GM12873 (cell line): ENCODE measurements at regions not wholly inside any gene's neighbourhood (a gene's known extent, or its start where the extent isn't known, plus 50 kb on each side); places are given as distances from the start of the nearest gene placed in this dataset.

Experiments used
- TF ChIP-seq, protein P1 (sequence below): IDR thresholded peaks from 2 replicates; pipeline ENCODE4 v1.5.1; 2012; ENCODE audit warnings: low read depth, mild to moderate bottlenecking, moderate library complexity, low read length, control low read depth; ENCODE audit not compliant: insufficient read depth; ENCODE audit errors: missing control alignments

- TF ChIP-seq, protein P1, sequence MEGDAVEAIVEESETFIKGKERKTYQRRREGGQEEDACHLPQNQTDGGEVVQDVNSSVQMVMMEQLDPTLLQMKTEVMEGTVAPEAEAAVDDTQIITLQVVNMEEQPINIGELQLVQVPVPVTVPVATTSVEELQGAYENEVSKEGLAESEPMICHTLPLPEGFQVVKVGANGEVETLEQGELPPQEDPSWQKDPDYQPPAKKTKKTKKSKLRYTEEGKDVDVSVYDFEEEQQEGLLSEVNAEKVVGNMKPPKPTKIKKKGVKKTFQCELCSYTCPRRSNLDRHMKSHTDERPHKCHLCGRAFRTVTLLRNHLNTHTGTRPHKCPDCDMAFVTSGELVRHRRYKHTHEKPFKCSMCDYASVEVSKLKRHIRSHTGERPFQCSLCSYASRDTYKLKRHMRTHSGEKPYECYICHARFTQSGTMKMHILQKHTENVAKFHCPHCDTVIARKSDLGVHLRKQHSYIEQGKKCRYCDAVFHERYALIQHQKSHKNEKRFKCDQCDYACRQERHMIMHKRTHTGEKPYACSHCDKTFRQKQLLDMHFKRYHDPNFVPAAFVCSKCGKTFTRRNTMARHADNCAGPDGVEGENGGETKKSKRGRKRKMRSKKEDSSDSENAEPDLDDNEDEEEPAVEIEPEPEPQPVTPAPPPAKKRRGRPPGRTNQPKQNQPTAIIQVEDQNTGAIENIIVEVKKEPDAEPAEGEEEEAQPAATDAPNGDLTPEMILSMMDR = no peak
Observed at GRCh38 chr12:46445093-46445492, 72.5 kb upstream of the SLC38A2 start.

GRCh38 chr12:46443594-46444263, 71.2 kb upstream of the SLC38A2 start:
- TF ChIP-seq, protein P1 = no peak

DNA sequence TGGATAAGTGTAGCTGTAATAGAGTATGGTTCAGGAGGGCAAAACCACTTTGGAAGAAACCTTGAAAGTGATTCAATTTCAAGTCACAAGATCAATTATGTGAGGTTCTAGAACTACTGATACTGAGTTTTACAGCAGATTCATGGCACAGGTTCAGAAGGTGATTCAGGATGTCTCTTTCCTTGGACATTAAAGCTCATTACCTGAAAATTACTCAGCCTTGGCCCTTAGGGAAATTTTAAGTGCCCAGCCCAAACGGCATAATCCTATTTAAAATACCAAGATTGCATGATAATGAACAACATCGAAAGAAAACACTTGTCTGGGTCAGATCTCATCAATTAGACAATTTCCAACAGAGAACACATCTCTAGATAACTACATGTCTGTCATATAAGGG, 70.2 kb upstream of the SLC38A2 start:
- TF ChIP-seq, protein P1 = no peak

DNA sequence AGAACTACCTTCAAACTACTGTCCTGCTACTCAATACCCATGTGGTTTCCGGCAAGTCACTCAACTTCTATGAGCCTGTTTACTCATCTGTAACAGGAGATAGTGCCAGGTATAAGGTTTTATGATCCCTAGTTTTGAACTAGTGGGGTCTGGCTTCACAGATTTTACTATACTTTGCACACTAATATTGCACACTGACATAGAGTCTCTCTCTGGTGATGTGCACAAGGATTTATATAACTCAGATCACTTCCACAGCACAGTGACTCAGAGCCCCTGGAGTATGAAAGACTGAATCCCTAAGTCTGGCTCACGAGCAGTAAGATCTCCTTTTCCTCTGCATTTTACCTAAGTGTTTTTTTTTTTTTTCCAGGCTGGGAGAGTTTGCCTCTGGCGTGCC, 69.7 kb upstream of the SLC38A2 start:
- TF ChIP-seq, protein P1 = no peak

- TF ChIP-seq, protein P1 = no peak
Observed at GRCh38 chr12:46439793-46440511, 67.4 kb upstream of the SLC38A2 start.

- TF ChIP-seq, protein P1 = no peak
Observed at GRCh38 chr12:46438719-46439319, 66.2 kb upstream of the SLC38A2 start.

GRCh38 chr12:46438256-46438655, 65.7 kb upstream of the SLC38A2 start:
- TF ChIP-seq, protein P1 = no peak
